HG03135 (cell line): ENCODE measurements at regions not wholly inside any gene's neighbourhood (a gene's known extent, or its start where the extent isn't known, plus 50 kb on each side); places are given as distances from the start of the nearest gene placed in this dataset.
"Not testable (repeated sequence)": the region's sequence is repeated elsewhere in the genome, so short reads cannot be mapped to it uniquely, and the experiment has no call there.

Experiments used
- ATAC-seq: cut with Tn5 transposase; IDR thresholded peaks from one replicate; pipeline ENCODE4 v1.9.1; 2021; ENCODE audit warnings: mild to moderate bottlenecking, moderate library complexity; ENCODE audit not compliant: unreplicated experiment

- ATAC-seq: not testable (repeated sequence)
Measured at GRCh38 chr9:63813391-63814021, 1471.5 kb downstream of the FOXD4L5 start.

DNA sequence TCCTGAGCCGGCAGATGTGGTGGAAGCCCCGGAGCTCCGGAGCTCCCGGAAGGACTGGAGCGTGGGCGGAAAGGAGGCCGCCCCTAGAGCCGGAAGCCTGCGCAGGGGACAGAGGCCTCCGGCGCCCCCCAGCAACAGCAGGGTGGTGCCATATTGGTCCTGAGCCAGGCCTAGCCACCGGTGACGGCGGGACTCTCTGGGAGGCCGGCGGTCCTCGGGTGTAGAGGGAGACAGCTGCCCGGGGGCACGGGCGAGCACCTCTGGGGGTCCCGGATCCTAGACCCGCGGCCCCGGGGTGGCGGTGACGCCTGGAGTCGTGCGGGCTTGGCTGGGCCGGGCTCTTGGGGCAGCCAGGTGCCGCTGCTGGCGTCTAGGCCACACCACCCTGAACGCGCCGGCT, 1472.2 kb downstream of the FOXD4L5 start:
- peak; percentile 65 for ATAC-seq

GRCh38 chr9:63804205-63804604, 1480.8 kb downstream of the FOXD4L5 start:
- ATAC-seq: not testable (repeated sequence)

DNA sequence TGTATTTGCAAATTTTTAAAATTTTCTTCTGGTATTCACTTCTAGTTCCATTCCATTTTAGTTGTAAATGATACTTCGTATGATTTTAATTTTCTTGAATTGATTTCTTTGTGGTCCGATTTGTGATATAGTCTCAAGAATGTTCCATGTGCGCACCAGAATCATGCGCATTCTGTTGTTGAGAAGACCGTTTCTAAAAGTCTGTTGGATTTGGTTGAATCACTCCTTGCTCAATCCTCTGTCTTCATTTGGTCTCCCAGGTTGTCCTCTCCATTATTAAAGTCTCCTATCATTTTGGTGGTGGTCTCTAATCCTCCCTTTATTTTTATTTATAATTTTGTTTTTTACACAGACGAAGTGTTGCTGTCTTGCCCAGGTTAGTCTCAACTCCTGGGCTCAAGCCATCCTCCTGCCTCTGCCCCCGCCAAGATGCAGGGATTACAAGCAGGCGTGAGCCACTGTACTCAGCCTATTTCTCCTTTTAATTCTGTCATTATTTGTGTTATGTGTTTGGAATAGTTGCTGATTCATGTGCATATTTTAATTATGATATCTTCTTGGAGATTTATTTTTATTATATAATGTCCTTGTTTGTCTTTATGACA, 1490.8 kb downstream of the FOXD4L5 start:
- ATAC-seq: not testable (repeated sequence)

DNA sequence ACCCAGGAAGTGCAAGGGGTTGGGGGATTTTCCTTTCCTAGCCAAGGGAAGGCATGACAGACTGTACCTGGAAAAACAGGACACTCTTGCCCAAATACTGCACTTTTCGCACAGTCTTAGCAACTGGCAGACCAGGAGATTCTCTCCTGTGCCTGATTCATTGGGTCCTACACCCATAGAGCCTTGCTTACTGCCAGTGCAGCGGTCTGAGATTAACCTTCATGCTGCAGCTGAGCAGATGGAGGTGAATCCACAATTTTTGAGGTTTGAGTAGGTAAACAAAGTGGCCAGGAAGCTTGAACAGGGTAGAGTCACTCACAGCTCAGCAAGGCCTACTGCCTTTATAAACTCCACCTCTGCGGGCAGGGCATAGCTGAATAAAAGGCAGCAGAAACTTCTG, 1497.6 kb downstream of the FOXD4L5 start:
- not testable (repeated sequence) for ATAC-seq

DNA sequence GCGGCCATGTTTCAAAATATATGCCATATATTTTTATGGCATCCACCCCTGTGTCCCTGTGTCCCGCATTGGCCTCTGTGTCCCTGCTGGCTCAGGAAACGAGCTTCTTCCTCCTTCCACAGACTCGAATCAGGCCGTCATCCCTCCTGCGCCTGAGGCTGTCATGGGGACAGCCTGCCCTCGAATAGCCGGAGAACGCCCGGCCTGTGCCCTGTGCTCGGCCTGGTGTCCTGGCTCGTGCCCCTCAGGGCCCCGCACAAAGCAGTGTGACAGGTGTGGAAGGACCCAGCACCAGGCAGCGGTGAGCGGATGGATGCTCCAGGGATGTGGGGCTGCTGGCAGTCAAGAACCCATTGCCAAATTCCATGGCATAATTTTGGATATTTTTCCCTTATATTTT, 1500.0 kb downstream of the FOXD4L5 start:
- not testable (repeated sequence) for ATAC-seq

GRCh38 chr9:63784421-63784820, 1500.6 kb downstream of the FOXD4L5 start:
- ATAC-seq: not testable (repeated sequence)

GRCh38 chr9:63781817-63782439, 1503.1 kb downstream of the FOXD4L5 start:
- ATAC-seq: peak; percentile 49

- ATAC-seq: peak; percentile 99
Measured at GRCh38 chr9:63781390-63781789, 1503.6 kb downstream of the FOXD4L5 start.

GRCh38 chr9:63776220-63776619, 1508.8 kb downstream of the FOXD4L5 start:
- not testable (repeated sequence) for ATAC-seq

GRCh38 chr9:63775092-63775426, 1510.0 kb downstream of the FOXD4L5 start:
- not testable (repeated sequence) for ATAC-seq

DNA sequence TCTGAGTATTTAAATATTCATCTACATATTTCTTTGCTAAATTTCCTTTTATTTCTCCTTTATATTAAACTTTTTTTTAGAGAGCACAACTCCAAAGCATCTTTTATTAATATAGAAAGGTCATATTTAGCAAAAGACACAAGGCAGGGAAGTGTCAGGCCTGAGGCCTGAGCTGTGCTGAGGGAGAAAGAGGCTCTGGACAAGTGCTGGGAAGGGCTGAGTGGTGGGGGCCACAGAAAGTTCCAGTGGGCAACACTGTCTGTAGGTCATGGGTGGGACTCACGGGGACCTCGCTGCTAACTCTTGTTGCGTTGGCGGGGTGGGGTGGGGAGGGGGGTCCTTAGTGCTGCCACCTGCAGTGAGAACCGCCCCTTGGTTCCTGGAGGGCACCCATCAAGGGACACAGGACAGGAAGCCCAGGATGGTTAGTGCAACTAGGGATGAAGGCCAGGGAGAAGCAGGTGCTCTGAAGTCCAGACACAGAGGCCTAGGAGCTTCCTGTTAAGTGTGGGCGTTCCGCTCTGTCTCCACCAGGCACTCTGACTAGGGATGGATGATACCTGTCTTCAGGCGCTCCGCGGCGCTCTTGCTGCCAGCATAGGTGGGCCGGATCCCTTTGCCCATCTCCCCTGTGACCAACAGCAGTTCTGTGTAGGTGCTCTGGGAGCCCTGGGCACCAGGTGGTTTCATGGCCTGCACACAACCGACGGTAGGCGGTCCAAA, 1510.5 kb downstream of the FOXD4L5 start:
- ATAC-seq: not testable (repeated sequence)

DNA sequence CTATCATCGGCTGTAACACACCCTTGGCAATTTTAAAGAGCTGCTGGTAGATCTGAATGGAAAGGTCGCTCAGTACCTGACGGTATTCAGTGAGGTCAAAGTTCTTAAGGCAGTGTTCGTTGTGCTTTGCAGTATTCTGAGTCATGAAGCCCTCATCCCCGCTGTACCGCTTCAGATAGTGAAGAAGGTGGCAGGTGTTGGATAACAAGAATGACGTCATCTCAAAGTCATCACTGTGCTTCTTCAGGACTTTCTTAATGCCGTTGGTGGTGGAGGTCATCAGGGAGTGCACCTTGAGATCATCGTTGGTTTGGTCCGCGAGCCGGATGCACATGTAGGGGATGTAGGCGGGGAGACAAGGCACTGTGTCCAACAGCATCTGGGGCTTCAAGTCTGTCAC, 1522.8 kb downstream of the FOXD4L5 start:
- not testable (repeated sequence) for ATAC-seq

- ATAC-seq: not testable (repeated sequence)
Measured at GRCh38 chr9:63729021-63729420, 1556.0 kb downstream of the FOXD4L5 start.

GRCh38 chr9:63728287-63728686, 1556.7 kb downstream of the FOXD4L5 start:
- ATAC-seq: no peak

DNA sequence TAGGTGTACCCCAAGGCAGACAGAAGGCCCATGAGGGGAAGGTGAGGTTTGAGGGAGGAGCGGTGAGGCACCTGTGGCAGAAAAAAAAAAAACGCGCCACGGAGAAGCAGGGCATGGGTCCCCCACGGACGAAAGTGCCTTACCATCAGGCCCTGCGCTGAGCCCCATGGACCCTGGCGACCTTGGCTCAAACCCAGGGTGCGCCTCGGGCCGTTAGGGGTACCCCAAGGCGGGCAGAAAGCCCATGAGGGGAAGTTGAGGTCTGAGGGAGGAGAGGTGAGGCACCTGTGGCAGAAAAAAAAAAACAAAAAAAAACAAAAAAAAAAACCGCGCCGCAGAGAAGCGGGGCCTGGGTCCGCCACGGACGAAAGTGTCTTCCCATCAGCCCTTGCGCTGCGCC, 1576.7 kb downstream of the FOXD4L5 start:
- ATAC-seq: not testable (repeated sequence)

DNA sequence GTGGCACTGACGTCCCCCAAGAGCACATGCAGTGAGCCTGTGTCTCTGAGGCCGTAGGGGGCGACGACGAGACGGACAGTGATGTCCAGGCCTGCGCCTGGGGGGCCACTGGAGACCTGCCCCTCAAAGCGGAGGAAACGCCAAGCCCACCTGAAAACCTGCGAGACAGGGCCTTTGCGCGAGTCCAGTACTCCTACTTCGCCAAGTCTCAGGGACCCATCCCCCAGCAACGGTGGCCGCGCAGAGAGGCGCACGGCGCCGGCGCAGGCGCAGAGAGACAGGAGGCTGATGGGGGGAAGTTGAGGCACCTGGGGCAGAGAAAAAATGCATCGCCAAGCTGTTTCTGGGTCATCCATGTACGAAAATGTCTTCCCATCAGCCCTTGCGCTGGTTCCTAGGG, 1580.6 kb downstream of the FOXD4L5 start:
- not testable (repeated sequence) for ATAC-seq

DNA sequence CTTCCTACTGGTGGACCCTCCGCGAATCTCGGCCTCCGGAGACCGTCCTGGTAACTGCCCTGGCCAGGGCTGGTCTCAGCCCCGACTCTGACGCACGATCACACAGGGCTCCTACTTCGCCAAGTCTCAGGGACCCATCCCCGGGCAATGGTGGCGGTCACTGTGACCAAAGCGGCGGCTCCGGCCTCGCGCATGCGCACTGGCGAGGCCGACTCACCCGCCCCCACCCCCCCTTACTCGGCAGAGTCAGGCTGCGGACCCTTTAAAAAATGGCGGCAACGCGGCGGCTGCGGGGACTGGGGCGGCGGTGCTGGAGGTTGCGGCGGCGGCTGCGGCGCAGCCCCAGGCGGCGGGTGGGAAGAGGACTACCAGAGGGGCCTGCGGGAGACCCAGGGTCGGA, 1581.3 kb downstream of the FOXD4L5 start:
- not testable (repeated sequence) for ATAC-seq

DNA sequence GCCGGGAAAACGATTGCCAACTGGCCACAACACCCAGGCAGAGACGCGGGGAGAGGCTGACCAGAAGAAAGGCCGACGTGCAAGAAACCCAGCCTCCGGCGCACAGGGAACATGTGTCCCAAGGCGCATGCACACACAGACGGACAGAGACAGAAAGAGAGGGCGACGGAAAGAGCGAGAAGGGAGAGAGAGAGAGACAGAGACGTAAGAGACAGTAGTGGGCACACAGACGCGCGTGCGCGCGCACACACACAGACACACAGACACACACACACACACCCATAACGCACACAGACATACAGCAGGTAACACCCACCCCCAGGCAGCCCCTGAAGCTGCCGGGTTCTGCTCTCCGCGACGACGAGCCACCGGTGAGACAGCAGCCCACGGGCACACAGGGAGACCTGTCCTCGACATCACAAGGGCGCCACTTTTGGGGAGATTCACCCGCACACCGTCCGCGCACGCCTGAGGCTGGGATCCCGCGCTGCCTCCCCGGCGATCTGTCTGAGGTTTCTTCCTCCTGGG, 1581.8 kb downstream of the FOXD4L5 start:
- not testable (repeated sequence) for ATAC-seq
